ENCODE measurements at regions not wholly inside any gene's neighbourhood (a gene's known extent, or its start where the extent isn't known, plus 50 kb on each side); places are given as distances from the start of the nearest gene placed in this dataset.

DNA sequence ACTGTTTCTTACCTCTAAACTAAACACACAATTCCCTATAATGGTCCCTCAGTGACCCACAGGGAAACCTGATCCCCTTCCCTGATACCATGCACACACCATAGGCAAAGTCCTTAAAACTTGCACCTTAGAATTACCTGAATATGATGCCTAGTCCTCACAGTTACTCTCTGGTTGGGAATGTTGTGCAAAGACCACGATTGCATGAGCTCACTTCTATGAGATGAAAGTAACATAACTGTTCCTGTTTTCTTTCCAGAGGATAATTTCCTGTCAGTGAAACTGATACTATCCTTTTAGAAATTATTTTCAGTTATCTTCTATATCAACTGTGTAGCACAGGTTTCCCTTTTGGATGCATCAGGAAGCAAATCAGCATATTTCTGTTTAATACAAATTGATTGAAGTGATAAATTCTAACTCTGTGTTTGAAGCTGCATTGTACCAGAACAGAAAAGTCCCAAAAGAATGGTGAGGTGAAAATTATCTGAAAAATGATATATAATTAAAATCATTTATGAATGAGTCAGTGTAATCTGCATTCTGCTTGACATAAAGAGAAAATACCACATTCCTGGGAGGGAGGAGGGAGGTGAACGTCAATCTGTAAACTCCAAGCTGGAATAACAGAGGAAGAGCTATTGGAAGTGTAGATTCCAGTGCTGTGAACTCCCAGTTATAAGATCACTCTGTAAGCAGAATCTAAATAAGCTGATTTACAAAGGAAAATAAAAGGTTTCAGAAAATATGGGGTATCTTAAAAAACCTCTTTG, 51.2 kb upstream of the TNFAIP8 start:
- H3K4me3 ChIP-seq (ENCODE audit: low read depth, low read length): no peak overlapping the region
- TF ChIP-seq, protein P1, sequence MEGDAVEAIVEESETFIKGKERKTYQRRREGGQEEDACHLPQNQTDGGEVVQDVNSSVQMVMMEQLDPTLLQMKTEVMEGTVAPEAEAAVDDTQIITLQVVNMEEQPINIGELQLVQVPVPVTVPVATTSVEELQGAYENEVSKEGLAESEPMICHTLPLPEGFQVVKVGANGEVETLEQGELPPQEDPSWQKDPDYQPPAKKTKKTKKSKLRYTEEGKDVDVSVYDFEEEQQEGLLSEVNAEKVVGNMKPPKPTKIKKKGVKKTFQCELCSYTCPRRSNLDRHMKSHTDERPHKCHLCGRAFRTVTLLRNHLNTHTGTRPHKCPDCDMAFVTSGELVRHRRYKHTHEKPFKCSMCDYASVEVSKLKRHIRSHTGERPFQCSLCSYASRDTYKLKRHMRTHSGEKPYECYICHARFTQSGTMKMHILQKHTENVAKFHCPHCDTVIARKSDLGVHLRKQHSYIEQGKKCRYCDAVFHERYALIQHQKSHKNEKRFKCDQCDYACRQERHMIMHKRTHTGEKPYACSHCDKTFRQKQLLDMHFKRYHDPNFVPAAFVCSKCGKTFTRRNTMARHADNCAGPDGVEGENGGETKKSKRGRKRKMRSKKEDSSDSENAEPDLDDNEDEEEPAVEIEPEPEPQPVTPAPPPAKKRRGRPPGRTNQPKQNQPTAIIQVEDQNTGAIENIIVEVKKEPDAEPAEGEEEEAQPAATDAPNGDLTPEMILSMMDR (conservative IDR thresholded peaks at IDR 0.05; ENCODE audit: low read depth, low read length): no peak

More for the DNA sequence above, 51.2 kb upstream of the TNFAIP8 start:
- peak; percentile 41 for DNase-seq (ENCODE audit: low read depth)
